Small intestine (tissue), 7 donors: ENCODE measurements at regions not wholly inside any gene's neighbourhood (a gene's known extent, or its start where the extent isn't known, plus 50 kb on each side); places are given as distances from the start of the nearest gene placed in this dataset.

Experiments used
- DNase-seq, 2 donors: peaks; one replicate each; pipeline versions ENCODE4 v3.0.0 to v3.0.0-alpha.2; 2013
- FAIRE-seq: peaks from 2 replicates; lab custom pipeline; 2012; peaks lifted over from hg19 to GRCh38; lab: Jason Lieb, UNC
- H3K27ac ChIP-seq, 3 donors: one replicate each; pipeline ENCODE4 v1.5.1; 2013; ENCODE audit warnings: low read length in 2 of 3, mild to moderate bottlenecking in 2 of 3, control low read depth in 1 of 3, inconsistent platforms in 1 of 3, low read depth in 1 of 3, moderate library complexity in 1 of 3
- H3K27me3 ChIP-seq, 3 donors: one replicate each; pipeline ENCODE4 v1.6.1; 2013; ENCODE audit warnings: low read length in 3 of 3, inconsistent platforms in 1 of 3; ENCODE audit not compliant: control insufficient read depth in 3 of 3, insufficient read depth in 3 of 3
- H3K36me3 ChIP-seq, 3 donors: one replicate each; pipeline ENCODE4 v1.6.1; 2013; ENCODE audit warnings: low read length in 3 of 3, inconsistent platforms in 1 of 3, low read depth in 1 of 3, mild to moderate bottlenecking in 1 of 3, moderate library complexity in 1 of 3; ENCODE audit not compliant: control insufficient read depth in 3 of 3, insufficient read depth in 2 of 3
- H3K4me1 ChIP-seq, 3 donors: one replicate each; pipeline ENCODE4 v1.6.1; 2013; ENCODE audit warnings: low read length in 2 of 3, inconsistent platforms in 1 of 3, low read depth in 1 of 3, mild to moderate bottlenecking in 1 of 3, moderate library complexity in 1 of 3; ENCODE audit not compliant: control insufficient read depth in 3 of 3, insufficient read depth in 2 of 3
- H3K4me3 ChIP-seq, 3 donors: one replicate each; pipeline ENCODE4 v1.5.1; 2013; ENCODE audit warnings: low read length in 3 of 3, control low read depth in 1 of 3, inconsistent platforms in 1 of 3, low read depth in 1 of 3, mild to moderate bottlenecking in 1 of 3, moderate library complexity in 1 of 3
- H3K9me3 ChIP-seq, 2 donors: one replicate each; pipeline ENCODE4 v1.6.1; 2013; ENCODE audit warnings: low read depth in 1 of 2, low read length in 1 of 2; ENCODE audit not compliant: control insufficient read depth in 2 of 2, insufficient read depth in 1 of 2
- WGBS, 3 donors: extraction: QIAGEN DNeasy Blood & Tissue Kit; methylation state at CpG; one replicate each; pipeline ENCODE4 v1.1.7; 2013; 5-methylcytosine and 5-hydroxymethylcytosine counted together
- donor health status: healthy with polysubstance abuse.
- donor health status: control.
- donor health status: control.
- donor health status: Bipolar disorder and iron deficiency.
- donor health status: healthy.

- H3K9me3 ChIP-seq: peaks cover 0 to 10% of the 10 kb centered on the region in 2 donors
- H3K4me1 ChIP-seq: peaks cover 0 to 9% (median 0%) of the 10 kb centered on the region in 3 donors
- FAIRE-seq (no peak), DNase-seq (no peak)
- no peak overlapping the region for H3K27ac ChIP-seq
- H3K36me3 ChIP-seq: no peaks in the 10 kb centered on the region
- H3K27me3 ChIP-seq: no peaks in the 10 kb centered on the region
- H3K4me3 ChIP-seq: no peak overlapping the region
These were observed 179.3 kb upstream of the ZC3H15 start for GRCh38 chr2:186306754-186307153.

GRCh38 chr2:186307871-186308270 lies 178.2 kb upstream of the ZC3H15 start:
- Histone ChIP-seq H3K27me3 (no peaks in the 10 kb centered on the region), H3K27ac (peak overlapping the region in 1 of 3 donors; percentile 62), H3K4me3 (no peak overlapping the region), H3K36me3 (peaks cover 0 to under 1% (median 0%) of the 10 kb centered on the region in 3 donors), H3K4me1 (peaks cover 0 to 9% (median 0%) of the 10 kb centered on the region in 3 donors), H3K9me3 (peaks cover 0 to 11% of the 10 kb centered on the region in 2 donors)
- FAIRE-seq: no peak
- no peak for DNase-seq

GRCh38 chr2:186308347-186308746 lies 177.7 kb upstream of the ZC3H15 start:
- FAIRE-seq (no peak), DNase-seq (peak in 1 of 2 donors; percentile 71)
- peaks cover 0 to 9% (median 0%) of the 10 kb centered on the region in 3 donors for H3K4me1 ChIP-seq
- H3K27me3 ChIP-seq: no peaks in the 10 kb centered on the region
- peaks cover 0 to 16% of the 10 kb centered on the region in 2 donors for H3K9me3 ChIP-seq
- H3K36me3 ChIP-seq: peaks cover 0 to 4% (median 0%) of the 10 kb centered on the region in 3 donors
- H3K27ac ChIP-seq: peak overlapping the region in 1 of 3 donors; percentile 62
- WGBS, 3 donors: 50 to 60% (median 58%) methylated on average over 1 of the region's 1 CpG
- H3K4me3 ChIP-seq: no peak overlapping the region

- WGBS, 3 donors: 62 to 73% (median 69%) methylated on average over 2 of the region's 2 CpGs
- FAIRE-seq: no peak
- H3K27ac ChIP-seq: no peak overlapping the region
These were observed 176.2 kb upstream of the ZC3H15 start for GRCh38 chr2:186309901-186310300.

GRCh38 chr2:186319105-186319504 lies 167.0 kb upstream of the ZC3H15 start:
- Histone ChIP-seq H3K9me3 (peaks cover 0 to 14% of the 10 kb centered on the region in 2 donors), H3K27me3 (no peaks in the 10 kb centered on the region), H3K4me1 (no peaks in the 10 kb centered on the region), H3K27ac (no peak overlapping the region), H3K36me3 (no peaks in the 10 kb centered on the region), H3K4me3 (no peak overlapping the region)
- 87 to 90% (median 89%) methylated on average over 2 of the region's 2 CpGs for WGBS, 3 donors
- DNase-seq (no peak), FAIRE-seq (no peak)

More at GRCh38 chr2:186309901-186310300, 176.2 kb upstream of the ZC3H15 start:
- Histone ChIP-seq H3K36me3 (peaks cover 0 to 4% (median 0%) of the 10 kb centered on the region in 3 donors), H3K27me3 (no peaks in the 10 kb centered on the region), H3K4me1 (peaks cover 0 to 9% (median 0%) of the 10 kb centered on the region in 3 donors), H3K4me3 (no peak overlapping the region), H3K9me3 (peaks cover 0 to 18% of the 10 kb centered on the region in 2 donors)
- no peak for DNase-seq

GRCh38 chr2:186325827-186326535 lies 160.1 kb upstream of the ZC3H15 start:
- Histone ChIP-seq H3K9me3 (peaks cover 0 to 12% of the 10 kb centered on the region in 2 donors), H3K4me3 (no peak overlapping the region), H3K4me1 (peaks cover 0 to 5% (median 0%) of the 10 kb centered on the region in 3 donors), H3K27me3 (no peaks in the 10 kb centered on the region), H3K27ac (no peak overlapping the region), H3K36me3 (no peaks in the 10 kb centered on the region)
- WGBS, 3 donors: 78 to 88% (median 78%) methylated on average over 2 of the region's 2 CpGs
- DNase-seq (no peak), FAIRE-seq (no peak)

GRCh38 chr2:186327251-186327868 lies 158.7 kb upstream of the ZC3H15 start:
- Histone ChIP-seq H3K27ac (no peak overlapping the region), H3K4me1 (peaks cover 0 to 5% (median 0%) of the 10 kb centered on the region in 3 donors), H3K36me3 (no peaks in the 10 kb centered on the region), H3K27me3 (no peaks in the 10 kb centered on the region), H3K4me3 (no peak overlapping the region), H3K9me3 (peaks cover 0 to 12% of the 10 kb centered on the region in 2 donors)
- 79 to 85% (median 84%) methylated on average over 3 of the region's 3 CpGs for WGBS, 3 donors
- DNase-seq (no peak), FAIRE-seq (no peak)

GRCh38 chr2:186328838-186329237 lies 157.2 kb upstream of the ZC3H15 start:
- peak; percentile 33 for FAIRE-seq
- no peak for DNase-seq
- peaks cover 0 to 3% of the 10 kb centered on the region in 2 donors for H3K9me3 ChIP-seq
- H3K27me3 ChIP-seq: no peaks in the 10 kb centered on the region
- no peak overlapping the region for H3K4me3 ChIP-seq
- peaks cover 0 to 5% (median 0%) of the 10 kb centered on the region in 3 donors for H3K4me1 ChIP-seq
- no peak overlapping the region for H3K27ac ChIP-seq
- H3K36me3 ChIP-seq: no peaks in the 10 kb centered on the region
